ELR (cell line): ENCODE measurements at regions not wholly inside any gene's neighbourhood (a gene's known extent, or its start where the extent isn't known, plus 50 kb on each side); places are given as distances from the start of the nearest gene placed in this dataset.

Experiments used
- DNase-seq: peaks from one replicate; pipeline ENCODE4 v3.0.0-alpha.2; 2015; ENCODE audit warnings: low read depth

DNA sequence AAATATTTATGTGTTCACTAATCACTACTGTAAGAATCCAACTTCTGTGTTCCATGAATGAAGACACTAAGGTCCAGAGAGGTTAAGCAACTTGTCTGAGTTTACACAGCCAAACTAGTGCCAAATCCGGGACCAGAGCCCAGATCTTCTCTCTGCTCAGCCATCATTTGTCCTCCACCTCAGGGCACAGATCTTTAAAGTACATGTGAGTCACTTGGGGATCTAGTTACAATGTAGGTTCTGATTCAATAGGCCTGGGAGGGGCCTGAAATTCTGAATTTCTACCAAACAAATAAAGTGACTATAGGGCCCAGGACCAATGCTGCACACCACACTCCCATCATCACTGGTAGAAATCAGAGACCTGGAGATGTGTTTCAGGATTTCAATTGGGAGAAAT lies 162.9 kb downstream of the GXYLT1 start:
- DNase-seq: peak; percentile 16

DNA sequence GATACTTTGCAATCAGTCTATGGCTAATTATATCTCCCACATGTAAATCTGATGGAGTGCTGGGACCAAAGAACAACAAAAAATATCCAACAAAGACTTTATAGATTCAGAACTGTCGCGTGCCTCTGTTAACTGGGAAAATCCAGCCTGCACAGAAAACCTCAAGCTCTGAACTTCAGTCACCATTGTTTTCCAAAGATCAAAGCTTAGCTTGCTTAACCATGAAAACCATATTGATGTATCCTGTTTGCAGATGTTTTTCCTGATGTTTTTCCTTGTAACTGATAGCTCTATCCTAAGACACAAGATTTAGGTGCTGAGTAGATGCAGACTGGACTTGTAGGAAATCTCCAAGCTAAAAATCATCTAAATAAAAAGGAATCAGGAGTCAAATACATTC lies 163.7 kb downstream of the GXYLT1 start:
- DNase-seq: no peak

DNA sequence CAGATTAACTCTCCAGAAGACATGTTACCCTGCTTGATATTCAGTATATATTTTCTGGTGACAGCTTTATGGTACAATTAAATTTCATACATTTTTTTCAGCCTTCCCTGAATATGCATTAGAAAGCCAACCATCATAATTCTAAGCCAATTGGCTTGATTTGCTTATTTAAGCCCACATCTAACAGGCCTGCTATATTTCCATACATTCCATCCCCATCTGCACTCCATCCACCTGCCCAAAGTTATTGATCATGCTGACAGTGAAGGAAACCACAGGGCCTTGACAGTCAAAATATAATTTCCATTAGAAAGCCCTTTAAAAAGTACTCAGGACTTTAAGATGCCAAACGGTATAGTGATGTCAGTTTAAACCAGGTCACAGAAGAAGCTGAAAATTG lies 164.3 kb downstream of the GXYLT1 start:
- no peak for DNase-seq

DNA sequence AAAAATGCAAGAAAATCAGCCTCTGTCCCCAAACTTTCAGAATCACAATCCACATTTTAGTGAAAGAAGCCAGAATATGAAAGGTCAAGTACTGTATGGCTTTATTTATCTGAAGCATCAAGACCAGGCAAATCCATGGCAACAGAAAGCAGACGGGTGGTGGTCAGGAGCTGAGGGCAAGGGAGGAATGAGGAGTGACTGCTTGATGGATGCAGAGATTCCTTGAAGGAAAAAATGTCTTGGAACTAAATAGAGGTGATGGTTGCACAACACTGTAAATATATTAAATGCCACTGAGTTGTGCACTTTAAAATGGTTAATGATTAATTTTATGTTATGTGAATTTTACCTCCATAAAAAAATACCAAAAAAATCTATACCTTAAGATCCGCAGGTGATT lies 165.1 kb downstream of the GXYLT1 start:
- no peak for DNase-seq

DNA sequence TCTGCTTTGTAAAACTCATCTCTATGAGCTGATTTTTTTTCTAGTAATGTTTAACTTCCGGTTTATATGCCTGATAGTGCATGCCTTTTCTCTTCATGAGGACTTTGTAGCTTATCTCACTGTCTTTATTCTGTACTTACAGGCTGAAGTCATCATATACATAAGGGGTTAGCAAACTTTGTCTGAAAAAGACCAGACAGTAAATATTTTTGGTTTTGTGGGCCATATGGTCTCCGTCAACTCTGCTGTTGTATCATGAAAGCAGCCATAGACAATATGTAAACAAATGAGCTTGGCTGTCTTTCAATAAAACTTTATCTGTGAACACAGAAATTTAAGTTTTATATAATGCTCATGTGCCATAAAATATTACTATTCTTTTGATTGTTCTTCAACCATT lies 172.1 kb downstream of the GXYLT1 start:
- DNase-seq: no peak

DNA sequence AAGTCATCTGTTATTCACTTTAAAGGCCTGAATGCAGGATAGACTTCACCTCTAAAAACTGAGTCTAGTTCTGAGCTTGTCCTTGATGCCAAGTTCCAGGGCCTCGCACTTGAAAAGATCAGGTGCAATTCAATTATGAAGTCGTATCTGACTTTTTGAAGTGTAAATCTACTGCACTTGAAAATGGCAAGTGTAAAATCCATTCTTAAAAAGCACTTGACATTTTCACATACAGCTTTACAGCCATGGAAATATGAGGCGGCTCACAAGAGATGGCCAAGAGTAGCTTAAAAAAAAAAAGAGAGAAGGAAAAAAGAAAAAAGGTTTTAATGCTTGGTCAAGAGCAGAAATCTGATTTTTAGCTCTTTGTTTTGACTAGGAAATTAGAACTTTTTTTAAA lies 172.5 kb downstream of the GXYLT1 start:
- DNase-seq: no peak

DNA sequence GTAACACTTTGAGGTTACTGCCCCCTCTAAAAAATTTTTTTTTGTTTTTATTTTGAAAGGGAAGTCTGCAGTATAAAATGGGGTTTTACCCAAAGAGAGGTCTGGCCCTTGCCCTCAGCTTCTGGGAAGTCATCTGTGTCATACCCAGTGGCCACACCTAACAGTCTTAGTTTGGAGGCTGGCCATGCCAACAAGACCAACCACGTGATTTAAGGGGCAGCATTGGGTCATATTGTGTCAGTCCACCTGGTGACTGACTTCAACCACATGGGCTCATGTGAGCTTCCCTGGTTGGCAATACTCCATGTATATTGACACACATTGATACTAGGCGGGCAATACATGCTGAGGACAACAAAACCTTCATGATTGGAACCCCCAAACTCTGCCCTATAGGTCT lies 173.9 kb downstream of the GXYLT1 start:
- no peak for DNase-seq

DNA sequence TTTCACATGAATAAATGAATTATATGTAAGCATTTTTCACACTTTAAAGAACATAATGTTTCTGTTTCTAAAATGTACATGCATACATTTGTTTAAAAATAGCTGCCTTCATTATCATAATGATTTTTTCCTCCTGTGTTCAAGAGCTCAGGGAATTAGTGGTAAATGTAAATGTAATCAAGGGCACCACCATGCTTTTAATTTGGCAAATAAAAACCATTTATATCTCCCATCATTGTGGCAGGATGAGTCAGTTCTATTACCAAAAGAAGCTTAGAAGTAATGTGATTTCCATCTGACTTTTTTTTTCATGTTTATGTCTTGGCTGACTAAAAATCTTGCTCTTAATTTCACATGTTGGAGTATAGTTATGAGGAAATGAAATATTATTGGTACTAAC lies 176.1 kb downstream of the GXYLT1 start:
- DNase-seq: no peak

DNA sequence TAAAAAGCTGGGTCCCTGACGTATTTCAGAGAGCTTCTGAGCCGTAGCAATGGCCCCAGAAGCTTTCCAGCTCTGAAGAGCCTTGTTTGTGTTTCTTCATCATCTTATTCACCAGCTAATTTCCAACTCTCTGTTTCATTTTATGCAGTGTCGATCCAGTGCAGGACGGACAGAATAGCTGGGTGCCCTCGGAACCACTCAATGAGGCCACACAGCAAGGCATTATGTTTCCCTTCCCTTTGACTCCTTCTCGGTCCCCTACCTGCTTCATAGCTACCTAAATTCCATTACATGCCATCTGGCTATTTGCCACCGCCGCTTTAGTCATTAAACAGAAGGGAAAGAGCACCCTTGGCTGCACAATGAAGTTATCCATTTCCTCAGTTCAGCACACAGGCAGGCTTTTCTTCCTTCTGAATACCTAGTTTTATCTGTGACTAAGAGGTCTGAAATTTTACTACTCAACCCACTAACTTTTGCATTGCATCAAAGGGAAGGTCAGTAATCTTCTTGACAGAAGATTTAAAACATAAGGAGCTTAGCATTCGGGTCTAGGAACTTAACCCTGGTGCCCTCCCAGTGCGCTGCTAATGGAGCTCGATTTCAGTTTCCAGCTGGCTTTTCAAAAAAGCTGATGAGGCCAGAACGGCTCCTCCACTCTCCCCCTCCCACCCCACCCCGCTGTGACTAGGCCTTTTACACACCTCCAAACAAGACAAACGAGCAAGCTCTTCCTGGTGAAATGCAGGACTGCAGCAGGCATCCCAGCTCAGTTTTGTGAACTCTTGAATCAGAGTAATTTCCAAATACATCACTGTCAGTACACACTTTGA lies 176.8 kb downstream of the GXYLT1 start:
- DNase-seq: no peak

DNA sequence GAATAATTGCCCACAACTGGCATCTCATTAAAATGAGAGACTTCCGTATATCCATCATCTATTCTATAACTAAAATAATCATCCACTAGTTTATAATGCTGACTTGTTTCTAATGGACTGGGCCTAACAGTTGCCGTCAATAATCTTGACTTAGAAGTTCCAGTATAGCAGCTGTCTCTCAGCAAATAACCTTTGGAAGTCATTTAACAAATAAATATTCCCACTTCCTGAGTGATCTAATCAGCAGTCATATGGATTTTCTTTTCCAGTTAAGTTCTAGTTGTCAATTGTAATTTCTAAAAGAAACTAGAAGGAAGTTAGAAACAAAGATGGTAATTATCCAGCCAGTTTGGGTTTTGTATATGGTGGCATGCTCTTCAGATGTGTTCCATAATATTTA lies 177.8 kb downstream of the GXYLT1 start:
- DNase-seq: no peak

DNA sequence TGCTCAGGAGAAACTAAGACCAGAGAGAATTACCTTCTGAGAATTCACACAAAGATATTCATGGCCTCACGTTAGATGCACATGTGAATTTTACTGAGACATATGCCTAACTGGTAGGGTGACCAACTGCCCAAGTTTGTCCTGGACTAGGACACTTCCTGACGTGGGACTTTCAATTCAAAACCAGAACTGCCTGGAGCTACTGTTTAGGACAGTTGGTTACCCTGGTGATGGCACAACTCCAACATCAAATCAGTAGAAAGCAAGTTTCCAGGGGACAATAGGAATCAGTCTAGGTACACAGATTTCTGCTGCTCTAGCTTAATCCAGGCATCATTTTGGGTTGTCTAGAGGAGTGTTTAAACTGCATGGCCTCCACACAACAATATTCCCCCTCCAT lies 178.7 kb downstream of the GXYLT1 start:
- no peak for DNase-seq

DNA sequence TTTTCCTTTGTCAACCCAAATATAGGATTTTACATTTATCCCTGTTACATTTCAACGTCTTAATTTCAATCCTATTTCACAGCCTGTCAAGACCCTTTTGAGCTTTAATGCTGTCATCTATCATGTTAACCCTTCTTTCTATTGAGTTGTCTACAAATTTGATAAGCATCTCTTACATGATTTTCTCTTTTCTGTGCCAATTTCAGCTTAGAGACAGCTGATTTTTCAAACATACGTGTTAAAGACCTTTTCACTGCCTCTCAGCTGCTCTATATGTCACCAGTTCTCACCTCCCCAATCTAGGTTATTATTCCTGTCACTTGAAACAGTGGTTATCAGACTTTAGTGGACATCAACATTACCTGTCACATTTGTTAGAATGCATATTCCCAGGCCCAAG lies 181.3 kb downstream of the GXYLT1 start:
- no peak for DNase-seq

DNA sequence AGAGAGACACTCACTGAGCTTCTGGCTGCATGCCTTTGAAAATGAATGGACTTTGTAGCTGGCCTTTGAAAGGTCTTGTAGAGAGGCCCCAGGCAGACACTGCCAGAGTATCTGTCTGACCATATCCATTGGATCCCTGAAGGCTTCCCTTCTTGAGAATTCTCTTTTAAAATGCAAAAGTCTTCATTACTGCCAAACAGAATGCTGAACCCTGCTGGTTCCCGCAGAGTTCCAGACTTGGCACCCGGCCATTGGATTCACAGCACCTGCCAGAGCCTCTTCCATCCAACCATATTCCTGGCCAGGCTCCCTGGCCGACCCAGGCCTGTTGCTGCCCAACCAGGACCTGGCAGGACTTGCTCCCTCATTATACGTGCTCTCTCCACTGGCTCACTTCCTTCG lies 182.5 kb downstream of the GXYLT1 start:
- DNase-seq: no peak

DNA sequence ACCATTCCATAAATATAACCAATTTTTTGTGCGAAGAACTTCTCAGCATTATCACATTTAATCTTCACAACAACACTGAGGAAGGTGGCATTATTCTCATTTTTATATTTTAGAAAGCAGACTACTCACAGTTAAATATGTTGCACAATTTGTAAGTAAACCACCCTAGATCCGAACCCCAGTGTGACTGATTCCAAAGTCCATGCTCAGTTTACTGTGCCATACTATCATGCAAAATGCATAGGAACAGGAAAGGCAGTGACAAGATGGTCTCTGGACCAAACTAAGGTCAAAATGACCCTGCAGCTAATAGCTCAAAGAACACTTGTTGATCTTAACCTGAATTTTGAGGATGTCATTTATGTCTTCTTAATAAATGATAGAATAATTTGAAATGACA lies 185.4 kb downstream of the GXYLT1 start:
- DNase-seq: no peak

DNA sequence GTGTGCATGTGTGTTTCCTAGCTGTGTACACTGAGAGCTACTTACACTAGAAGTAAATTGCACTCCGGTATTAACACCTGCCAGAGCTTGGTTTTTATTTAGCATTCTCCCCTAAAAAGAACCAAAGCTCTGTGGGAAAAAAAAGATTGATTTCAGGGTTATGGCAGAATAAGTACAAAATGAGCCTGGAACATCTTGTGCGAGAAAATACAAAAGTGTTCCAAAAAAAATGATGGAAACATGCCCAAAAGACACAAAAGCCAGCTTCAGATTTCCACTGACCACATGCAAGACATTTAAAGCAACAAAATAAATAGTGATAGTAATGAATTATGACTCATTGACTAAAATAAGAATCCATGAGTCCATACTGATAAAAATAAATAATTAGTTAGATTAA lies 188.3 kb downstream of the GXYLT1 start:
- DNase-seq: no peak

DNA sequence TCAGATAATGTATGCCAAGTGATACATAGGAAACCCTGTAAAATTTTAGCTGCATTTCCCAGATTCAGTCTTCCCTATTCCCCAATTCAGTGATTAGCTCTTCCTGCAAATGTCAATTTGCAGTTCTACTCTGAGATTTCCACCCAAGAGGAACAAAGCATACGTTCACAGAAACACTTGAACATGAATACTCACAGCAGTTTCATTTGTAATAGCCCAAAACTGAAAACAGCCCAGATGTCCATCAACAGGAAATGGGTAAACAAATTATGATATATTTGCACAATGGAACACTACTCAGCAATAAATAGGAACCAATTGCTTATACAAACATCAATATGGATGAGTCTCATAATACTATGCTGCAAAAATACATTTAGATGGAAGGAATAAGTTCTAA lies 194.2 kb downstream of the GXYLT1 start:
- DNase-seq: no peak

DNA sequence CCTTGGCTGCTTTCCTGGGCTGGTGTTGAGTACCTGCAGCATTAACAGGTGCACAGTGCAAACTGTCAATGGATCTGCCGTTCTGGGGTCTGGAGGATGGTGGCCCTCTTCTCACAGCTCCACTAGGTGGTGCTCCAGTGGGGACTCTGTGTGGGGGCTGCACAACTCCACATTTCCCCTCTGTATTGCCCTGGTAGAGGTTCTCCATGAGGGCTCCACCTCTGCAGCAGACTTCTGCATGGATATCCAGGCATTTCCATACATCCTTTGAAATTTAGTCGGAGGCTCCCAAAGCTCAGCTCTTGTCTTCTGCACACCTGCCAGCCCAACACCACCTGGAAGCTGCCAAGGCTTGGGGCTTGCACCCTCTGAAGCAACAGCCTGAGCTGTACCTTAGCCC lies 198.6 kb downstream of the GXYLT1 start:
- DNase-seq: no peak

DNA sequence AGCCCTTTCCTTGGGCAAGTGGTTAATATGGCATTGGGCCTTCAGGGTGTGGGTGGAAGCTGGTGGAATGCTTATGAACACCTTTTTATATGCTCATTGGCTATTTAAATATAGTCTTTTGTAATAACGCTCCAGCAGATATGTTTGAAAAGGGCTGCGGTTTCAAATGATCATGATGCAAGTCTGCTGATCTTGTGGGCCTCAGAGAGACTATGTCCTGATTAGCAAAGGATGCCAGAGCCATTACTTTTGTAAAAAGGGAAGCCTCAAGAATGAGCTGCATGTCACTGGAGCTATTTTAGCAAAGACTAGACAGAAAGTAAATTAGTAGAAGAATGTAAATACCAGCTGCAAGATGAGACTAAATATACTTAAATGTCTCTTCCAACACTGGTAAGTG lies 200.5 kb downstream of the GXYLT1 start:
- DNase-seq: no peak

DNA sequence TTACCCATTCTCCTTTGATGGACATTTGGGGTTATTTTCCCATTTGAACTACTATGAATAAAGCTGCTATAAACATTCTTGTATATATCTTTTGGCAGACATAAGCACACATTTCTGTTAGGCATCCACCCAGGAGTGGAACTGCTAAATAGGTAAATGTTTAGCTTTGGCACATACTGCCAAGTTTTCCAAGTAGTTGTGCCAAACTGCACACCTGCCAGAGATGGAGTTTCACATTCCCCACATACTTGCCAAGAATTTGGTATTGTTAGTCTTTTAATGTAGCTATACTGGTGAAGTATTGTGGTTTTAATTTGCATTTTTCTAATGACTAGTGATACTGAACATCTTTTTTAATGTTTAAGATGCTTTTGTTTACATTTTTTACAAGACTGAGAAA lies 201.0 kb downstream of the GXYLT1 start:
- no peak for DNase-seq

DNA sequence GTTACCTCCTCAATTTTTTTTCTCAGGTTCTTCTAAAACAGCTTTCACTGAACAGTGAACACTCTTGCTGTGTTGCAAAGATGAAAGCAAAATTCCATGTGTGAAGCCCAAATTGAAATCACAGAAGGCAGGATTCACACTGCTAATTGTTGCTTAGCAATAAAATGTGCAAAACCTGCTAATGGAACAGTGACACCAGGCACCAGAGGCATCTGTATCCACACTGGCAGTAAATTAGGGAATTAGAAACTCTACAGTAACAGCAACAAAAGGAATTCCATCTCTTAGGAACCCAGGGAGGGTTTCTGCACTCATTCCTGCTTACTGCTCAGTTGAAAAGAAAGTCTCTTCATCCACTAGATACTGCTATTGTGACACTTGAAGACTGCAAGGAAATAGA lies 202.3 kb downstream of the GXYLT1 start:
- no peak for DNase-seq

DNA sequence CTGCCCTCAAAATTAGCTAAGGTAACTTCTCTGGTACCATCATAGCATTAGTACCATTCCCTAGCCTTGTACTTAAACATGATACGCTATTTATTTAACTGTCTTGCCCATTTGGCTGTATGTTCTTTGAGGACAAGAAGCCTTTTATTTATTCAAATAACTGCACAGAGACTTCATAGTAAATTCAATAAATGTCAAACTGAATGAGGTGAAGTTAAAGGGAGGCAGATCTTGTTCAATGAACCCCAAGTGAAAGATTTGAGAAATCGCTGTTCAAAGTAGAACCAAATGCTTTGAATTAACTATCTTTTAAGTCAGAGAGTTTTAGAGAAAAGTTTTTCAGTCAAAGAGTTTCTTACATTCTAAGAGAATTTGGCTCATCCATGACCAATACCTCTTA lies 203.6 kb downstream of the GXYLT1 start:
- DNase-seq: no peak

DNA sequence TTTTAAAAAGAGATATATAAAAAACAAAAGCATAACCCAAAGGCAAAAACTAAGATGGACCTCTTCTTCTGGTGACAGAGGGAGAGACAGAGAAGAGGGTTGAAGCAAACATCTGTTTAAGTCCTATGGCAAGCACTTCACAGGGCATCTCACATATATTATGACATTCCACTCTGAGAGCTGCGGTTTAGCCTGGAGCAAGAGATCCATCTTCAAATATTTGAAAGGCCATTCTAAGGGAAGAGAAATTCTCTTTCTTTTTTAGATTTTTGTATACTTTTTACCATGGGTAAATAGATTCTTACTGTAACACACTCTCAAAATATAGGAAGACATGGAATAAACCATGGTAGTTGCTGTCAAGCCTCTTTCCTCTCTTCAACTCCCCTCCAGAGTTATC lies 204.1 kb downstream of the GXYLT1 start:
- DNase-seq: no peak

DNA sequence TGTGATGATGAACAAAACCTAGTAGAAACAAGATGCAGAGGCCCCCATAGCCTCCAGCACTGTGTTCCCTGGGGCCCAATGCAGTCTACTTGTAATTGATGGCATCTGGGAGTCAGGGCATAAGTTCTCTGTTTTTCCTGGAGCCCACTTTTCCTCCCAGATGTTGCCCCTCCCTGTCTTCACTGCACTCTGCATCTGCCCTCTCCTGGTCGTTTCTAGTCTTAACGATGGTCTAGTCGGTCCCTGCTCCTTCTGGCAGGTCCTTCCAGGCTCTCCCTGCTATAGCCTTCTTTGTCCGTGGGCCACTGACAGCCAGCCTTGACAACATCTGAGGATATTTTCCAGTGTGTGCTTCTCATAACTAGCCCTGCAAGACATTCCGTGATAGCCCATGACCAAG lies 208.3 kb downstream of the GXYLT1 start:
- DNase-seq: peak; percentile 0

DNA sequence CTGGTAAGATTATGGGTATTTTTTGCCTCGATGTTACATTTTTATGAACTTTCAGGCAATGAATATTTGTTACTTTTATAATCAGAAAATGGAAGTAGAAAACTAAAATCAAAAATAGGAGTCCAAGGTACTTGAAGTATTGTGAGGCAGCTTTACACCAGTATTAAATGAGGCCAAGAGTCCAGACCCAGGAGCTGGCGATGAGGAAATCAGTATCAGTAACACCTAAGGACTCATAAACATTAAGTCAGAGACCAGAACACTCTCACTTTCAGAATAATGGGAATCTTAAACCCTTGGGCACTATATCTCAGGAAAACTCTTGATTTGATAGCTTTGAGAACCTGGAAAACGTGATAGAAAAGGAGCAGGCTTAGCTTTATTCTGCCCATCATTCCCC lies 208.8 kb downstream of the GXYLT1 start:
- DNase-seq: no peak
